IPS DF 6.9 (cell line): ENCODE measurements at regions not wholly inside any gene's neighbourhood (a gene's known extent, or its start where the extent isn't known, plus 50 kb on each side); places are given as distances from the start of the nearest gene placed in this dataset.

Source experiments
- DNase-seq: peaks from one replicate; pipeline ENCODE4 v3.0.0-alpha.2; 2013; ENCODE audit warnings: low read depth, low spot score
- H3K27ac ChIP-seq: one replicate; pipeline ENCODE4 v1.5.1; 2013; ENCODE audit warnings: low read length, control low read depth
- H3K27me3 ChIP-seq: 2 replicates; pipeline ENCODE4 v1.6.1; 2013; ENCODE audit warnings: mild to moderate bottlenecking, low read length; ENCODE audit not compliant: control insufficient read depth, insufficient read depth
- H3K36me3 ChIP-seq: 2 replicates; pipeline ENCODE4 v1.6.1; 2013; ENCODE audit warnings: low read length; ENCODE audit not compliant: control insufficient read depth, insufficient read depth
- H3K4me1 ChIP-seq: 2 replicates; pipeline ENCODE4 v1.6.1; 2013; ENCODE audit warnings: low read length; ENCODE audit not compliant: control insufficient read depth, insufficient read depth
- H3K4me3 ChIP-seq: 2 replicates; pipeline ENCODE4 v1.5.1; 2013; ENCODE audit warnings: mild to moderate bottlenecking, low read length
- H3K9me3 ChIP-seq: 2 replicates; pipeline ENCODE4 v1.6.1; 2013; ENCODE audit warnings: low read length, inconsistent platforms; ENCODE audit not compliant: control insufficient read depth, insufficient read depth
- WGBS: extraction: QIAGEN DNeasy Blood & Tissue Kit; methylation state at CpG from one replicate; pipeline ENCODE4 v1.1.7; 2013; ENCODE audit warnings: mixed read lengths, missing lambda C conversion rate; ENCODE audit not compliant: insufficient read length, insufficient coverage; 5-methylcytosine and 5-hydroxymethylcytosine counted together

DNA sequence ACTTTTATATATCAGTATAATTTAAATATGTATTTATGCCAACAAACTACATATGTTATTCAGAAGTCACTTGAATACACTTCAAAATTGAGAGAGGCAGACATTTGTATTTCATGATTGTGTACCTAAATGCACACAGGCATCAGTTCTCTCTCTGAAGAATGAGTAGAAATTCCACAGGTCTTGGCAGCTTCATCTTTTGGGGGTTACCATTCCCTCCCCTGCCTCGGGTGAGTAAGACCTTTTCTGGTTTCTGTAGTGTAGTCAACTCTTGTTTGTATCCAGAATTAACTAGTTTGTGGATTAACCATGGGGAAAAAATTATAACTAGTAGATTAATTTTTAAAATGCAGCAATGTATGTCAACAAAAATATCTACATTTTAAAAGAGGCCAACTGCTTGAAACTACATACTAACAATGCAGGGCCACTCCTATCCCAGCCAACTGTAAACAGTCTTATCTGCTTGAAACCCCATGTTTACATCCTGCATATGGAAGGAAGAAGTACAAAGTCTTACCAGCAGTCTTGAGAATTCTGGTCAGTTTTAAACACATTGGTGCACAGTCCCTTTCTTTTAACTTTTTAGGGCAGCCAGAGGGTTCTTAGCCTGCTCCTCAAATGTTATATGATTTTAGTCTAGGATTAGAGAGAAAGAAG, 339.6 kb upstream of the KIF2A start:
- no peak for DNase-seq
- no peak overlapping the region for H3K27ac ChIP-seq
- H3K27me3 ChIP-seq: no peaks in the 10 kb centered on the region
- no peaks in the 10 kb centered on the region for H3K36me3 ChIP-seq
- no CpG with 5 or more reads among the region's 1 CpG for WGBS
- H3K4me3 ChIP-seq: no peak overlapping the region
- no peaks in the 10 kb centered on the region for H3K9me3 ChIP-seq
- H3K4me1 ChIP-seq: no peaks in the 10 kb centered on the region

GRCh38 chr5:61966997-61967396, 339.0 kb upstream of the KIF2A start:
- no CpG with 5 or more reads among the region's 8 CpGs for WGBS
- DNase-seq: no peak
- no peaks in the 10 kb centered on the region for H3K4me1 ChIP-seq
- no peak overlapping the region for H3K4me3 ChIP-seq
- H3K27ac ChIP-seq: no peak overlapping the region
- no peaks in the 10 kb centered on the region for H3K36me3 ChIP-seq
- no peaks in the 10 kb centered on the region for H3K9me3 ChIP-seq
- H3K27me3 ChIP-seq: no peaks in the 10 kb centered on the region

- no peaks in the 10 kb centered on the region for H3K36me3 ChIP-seq
- WGBS: no CpG with 5 or more reads among the region's 3 CpGs
- no peaks in the 10 kb centered on the region for H3K4me1 ChIP-seq
- H3K4me3 ChIP-seq: no peak overlapping the region
- DNase-seq: no peak
- H3K9me3 ChIP-seq: no peaks in the 10 kb centered on the region
- H3K27me3 ChIP-seq: no peaks in the 10 kb centered on the region
- H3K27ac ChIP-seq: no peak overlapping the region
Measured at GRCh38 chr5:61967681-61968080, 338.3 kb upstream of the KIF2A start.

DNA sequence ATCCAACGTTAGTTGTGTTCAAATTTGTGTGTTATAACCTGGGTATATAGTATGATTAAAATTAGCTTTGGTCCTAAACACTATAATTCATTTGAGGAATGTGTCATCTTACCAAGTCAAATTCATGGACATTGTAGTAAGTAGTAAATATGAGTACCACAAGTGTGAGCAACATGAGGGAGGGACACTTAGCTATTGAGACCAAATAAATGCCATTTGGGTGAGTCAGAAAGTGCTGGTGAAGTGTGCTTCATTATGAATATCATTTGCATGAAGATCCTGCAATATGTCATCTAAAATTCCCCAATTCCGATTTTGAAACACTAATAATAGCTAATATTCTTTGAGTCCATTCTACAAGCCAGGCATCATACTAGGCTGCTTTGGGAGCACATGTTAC, 336.7 kb upstream of the KIF2A start:
- DNase-seq: no peak
- H3K27ac ChIP-seq: no peak overlapping the region
- no peaks in the 10 kb centered on the region for H3K36me3 ChIP-seq
- WGBS: no CpG with 5 or more reads among the region's 2 CpGs
- no peaks in the 10 kb centered on the region for H3K4me1 ChIP-seq
- no peak overlapping the region for H3K4me3 ChIP-seq
- no peaks in the 10 kb centered on the region for H3K27me3 ChIP-seq
- no peaks in the 10 kb centered on the region for H3K9me3 ChIP-seq

- no peaks in the 10 kb centered on the region for H3K36me3 ChIP-seq
- no peaks in the 10 kb centered on the region for H3K9me3 ChIP-seq
- no CpG with 5 or more reads among the region's 2 CpGs for WGBS
- H3K27ac ChIP-seq: no peak overlapping the region
- no peak overlapping the region for H3K4me3 ChIP-seq
- no peaks in the 10 kb centered on the region for H3K4me1 ChIP-seq
- H3K27me3 ChIP-seq: no peaks in the 10 kb centered on the region
- no peak for DNase-seq
Measured at GRCh38 chr5:61969755-61970154, 336.3 kb upstream of the KIF2A start.

DNA sequence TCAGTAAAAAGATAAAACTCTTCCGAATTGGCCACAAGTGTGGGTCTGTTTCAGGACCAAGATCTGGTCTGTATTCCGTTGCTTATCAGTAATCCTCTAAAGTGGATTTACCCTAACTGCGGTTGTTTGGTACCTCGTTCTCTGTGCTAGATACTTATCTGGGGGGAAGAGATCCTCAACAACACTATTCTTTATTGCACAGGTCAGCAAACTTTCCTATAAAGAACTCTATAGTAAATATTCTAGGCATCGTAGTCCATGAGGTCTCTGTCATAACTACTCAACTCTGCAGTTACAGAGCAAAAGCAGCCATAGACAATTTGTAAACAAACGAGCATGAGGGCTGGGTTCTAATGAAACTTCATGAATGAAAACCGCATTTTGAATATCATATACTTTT, 335.8 kb upstream of the KIF2A start:
- Histone ChIP-seq H3K4me3 (no peak overlapping the region), H3K9me3 (no peaks in the 10 kb centered on the region), H3K36me3 (no peaks in the 10 kb centered on the region), H3K27me3 (no peaks in the 10 kb centered on the region), H3K27ac (no peak overlapping the region), H3K4me1 (no peaks in the 10 kb centered on the region)
- DNase-seq: no peak
- WGBS: no CpG with 5 or more reads among the region's 7 CpGs

DNA sequence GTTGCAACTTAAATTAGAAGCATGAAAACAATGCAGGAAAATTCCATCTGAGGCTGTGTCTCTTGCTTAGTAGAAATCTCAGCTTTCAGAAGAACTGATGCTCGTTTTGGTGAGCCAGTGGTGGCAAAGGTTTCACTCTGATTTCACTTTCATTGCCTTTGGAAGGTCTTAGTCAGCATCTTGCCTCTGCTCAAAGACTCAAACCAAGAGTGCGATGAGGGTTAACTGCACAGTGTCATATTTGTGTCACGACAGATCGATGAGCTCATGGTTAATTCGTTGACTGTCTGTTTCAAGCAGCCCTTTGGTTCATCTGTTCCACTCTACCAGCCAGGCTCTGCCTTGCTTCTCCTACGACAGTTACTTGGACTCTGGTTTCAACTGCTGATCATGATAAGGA, 331.3 kb upstream of the KIF2A start:
- no peaks in the 10 kb centered on the region for H3K9me3 ChIP-seq
- no peaks in the 10 kb centered on the region for H3K27me3 ChIP-seq
- H3K36me3 ChIP-seq: no peaks in the 10 kb centered on the region
- H3K4me3 ChIP-seq: no peak overlapping the region
- no peak overlapping the region for H3K27ac ChIP-seq
- WGBS: no CpG with 5 or more reads among the region's 6 CpGs
- no peaks in the 10 kb centered on the region for H3K4me1 ChIP-seq
- no peak for DNase-seq

DNA sequence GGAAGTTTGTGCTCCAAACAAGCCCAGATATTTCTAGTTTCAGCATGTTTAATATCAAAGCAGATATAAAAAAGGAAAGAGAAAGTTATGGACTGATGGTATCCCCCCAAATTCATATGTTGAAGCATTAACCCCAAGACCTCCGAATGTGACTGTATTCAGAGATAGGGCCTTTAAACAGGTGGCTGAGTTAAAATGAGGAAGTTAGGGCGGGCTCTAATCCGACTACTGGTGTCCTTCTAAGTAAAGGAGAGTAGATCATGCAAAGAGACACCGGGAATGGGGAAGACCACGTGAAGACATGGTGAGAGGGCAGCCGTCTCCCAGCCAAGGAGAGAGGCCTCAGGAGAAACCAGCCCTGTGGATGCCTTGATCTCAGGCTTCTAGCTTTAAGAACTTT, 324.1 kb upstream of the KIF2A start:
- H3K4me1 ChIP-seq: no peaks in the 10 kb centered on the region
- H3K27me3 ChIP-seq: no peaks in the 10 kb centered on the region
- H3K9me3 ChIP-seq: no peaks in the 10 kb centered on the region
- DNase-seq: no peak
- H3K27ac ChIP-seq: no peak overlapping the region
- no CpG with 5 or more reads among the region's 6 CpGs for WGBS
- no peak overlapping the region for H3K4me3 ChIP-seq
- H3K36me3 ChIP-seq: no peaks in the 10 kb centered on the region

DNA sequence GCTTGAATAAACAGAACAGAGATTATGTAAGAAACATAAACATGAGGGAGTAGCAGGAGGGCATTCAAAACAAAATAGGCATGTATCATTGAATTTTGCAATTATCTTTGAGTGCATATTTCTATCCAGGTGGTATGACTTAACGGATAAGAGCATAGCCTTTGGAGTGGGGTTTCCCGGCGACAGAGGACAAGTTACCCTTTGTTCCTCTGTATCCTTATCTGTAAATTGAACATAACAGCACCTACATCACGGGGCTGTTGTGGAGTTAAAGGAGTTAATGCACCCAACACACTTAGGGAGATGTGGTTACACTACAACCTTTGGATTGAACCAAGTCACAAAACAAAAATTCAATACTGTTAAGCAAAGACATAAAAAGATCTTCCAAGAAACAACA, 314.6 kb upstream of the KIF2A start:
- no peaks in the 10 kb centered on the region for H3K36me3 ChIP-seq
- H3K27me3 ChIP-seq: no peaks in the 10 kb centered on the region
- no CpG with 5 or more reads among the region's 4 CpGs for WGBS
- no peak for DNase-seq
- H3K9me3 ChIP-seq: no peaks in the 10 kb centered on the region
- H3K4me3 ChIP-seq: no peak overlapping the region
- H3K27ac ChIP-seq: no peak overlapping the region
- H3K4me1 ChIP-seq: no peaks in the 10 kb centered on the region

- Histone ChIP-seq H3K27me3 (no peaks in the 10 kb centered on the region), H3K4me1 (no peaks in the 10 kb centered on the region), H3K9me3 (no peaks in the 10 kb centered on the region), H3K4me3 (no peak overlapping the region), H3K36me3 (no peaks in the 10 kb centered on the region), H3K27ac (no peak overlapping the region)
- DNase-seq: no peak
- WGBS: no CpG with 5 or more reads among the region's 2 CpGs
Measured at GRCh38 chr5:61991866-61992265, 314.1 kb upstream of the KIF2A start.

DNA sequence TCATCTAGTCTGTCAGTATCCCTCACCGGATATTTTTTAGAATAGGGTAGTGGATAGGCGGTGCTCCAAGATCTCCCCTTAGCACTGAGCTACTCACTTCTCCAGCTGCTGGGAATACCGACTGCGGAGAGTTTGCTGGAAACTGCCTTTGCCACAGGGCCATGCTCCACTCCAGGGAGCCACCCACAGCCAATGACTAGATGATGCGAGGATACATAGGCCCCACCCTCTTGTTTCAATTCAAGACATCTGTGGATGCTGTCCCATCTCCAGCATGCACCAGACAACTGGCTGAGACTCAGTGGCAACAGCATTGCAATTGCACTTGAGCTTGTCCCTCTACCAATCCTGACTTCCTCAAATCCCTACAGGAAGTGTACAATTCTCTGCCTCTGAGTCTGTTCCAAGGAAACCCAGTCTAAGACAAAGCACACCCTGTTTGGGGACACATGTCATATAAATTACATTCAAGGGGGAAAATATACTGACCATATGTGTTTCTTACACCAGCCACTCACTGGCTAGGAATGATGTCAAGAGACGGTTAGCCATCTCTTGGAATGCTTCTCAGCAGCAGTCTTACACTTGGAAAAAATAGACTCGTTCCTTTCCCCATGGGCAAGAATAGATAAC, 312.6 kb upstream of the KIF2A start:
- H3K27me3 ChIP-seq: no peaks in the 10 kb centered on the region
- no peak overlapping the region for H3K27ac ChIP-seq
- H3K4me1 ChIP-seq: no peaks in the 10 kb centered on the region
- H3K4me3 ChIP-seq: no peak overlapping the region
- H3K9me3 ChIP-seq: no peaks in the 10 kb centered on the region
- DNase-seq: no peak
- WGBS: no CpG with 5 or more reads among the region's 7 CpGs
- H3K36me3 ChIP-seq: no peaks in the 10 kb centered on the region
